NCI-H446 (cell line): ENCODE measurements at regions not wholly inside any gene's neighbourhood (a gene's known extent, or its start where the extent isn't known, plus 50 kb on each side); places are given as distances from the start of the nearest gene placed in this dataset.

Source experiments
- DNase-seq, 2 experiments: peaks; one replicate each; lab custom pipeline; 2025; lab: John Stamatoyannopoulos, UW

- no peak for DNase-seq
Measured at GRCh38 chr7:38002689-38003088, 82.2 kb downstream of the EPDR1 start.

GRCh38 chr7:38006559-38006958 is 86.1 kb downstream of the EPDR1 start:
- DNase-seq: no peak

GRCh38 chr7:38007096-38007495 is 86.7 kb downstream of the EPDR1 start:
- no peak for DNase-seq

- no peak for DNase-seq
Measured at GRCh38 chr7:38013246-38013645, 92.8 kb downstream of the EPDR1 start.

GRCh38 chr7:38016567-38016966 is 96.1 kb downstream of the EPDR1 start:
- DNase-seq: no peak

GRCh38 chr7:38017320-38017719 is 96.9 kb downstream of the EPDR1 start:
- DNase-seq: no peak

GRCh38 chr7:38020121-38020785 is 99.8 kb downstream of the EPDR1 start:
- DNase-seq: no peak

GRCh38 chr7:38021892-38022291 is 101.5 kb downstream of the EPDR1 start:
- no peak for DNase-seq

- no peak for DNase-seq
Measured at GRCh38 chr7:38025815-38026214, 105.4 kb downstream of the EPDR1 start.

GRCh38 chr7:38027884-38028455 is 107.5 kb downstream of the EPDR1 start:
- no peak for DNase-seq

GRCh38 chr7:38034062-38034908 is 113.8 kb downstream of the EPDR1 start:
- DNase-seq: no peak

- DNase-seq: no peak
Measured at GRCh38 chr7:38040831-38041230, 120.4 kb downstream of the EPDR1 start.

- no peak for DNase-seq
Measured at GRCh38 chr7:38049679-38050078, 128.4 kb upstream of the STARD3NL start.

- DNase-seq: no peak
Measured at GRCh38 chr7:38051311-38051710, 126.7 kb upstream of the STARD3NL start.

- DNase-seq: no peak
Measured at GRCh38 chr7:38051786-38052185, 126.3 kb upstream of the STARD3NL start.

GRCh38 chr7:38052786-38053185 is 125.3 kb upstream of the STARD3NL start:
- peak in 1 of 2 experiments; percentile 16 for DNase-seq

- DNase-seq: peak; percentile 24 to 66
Measured at GRCh38 chr7:38054199-38054598, 123.8 kb upstream of the STARD3NL start.

- DNase-seq: no peak
Measured at GRCh38 chr7:38057829-38058228, 120.2 kb upstream of the STARD3NL start.

GRCh38 chr7:38060116-38060515 is 117.9 kb upstream of the STARD3NL start:
- DNase-seq: no peak

- DNase-seq: no peak
Measured at GRCh38 chr7:38060637-38061036, 117.4 kb upstream of the STARD3NL start.

- peak; percentile 28 to 73 for DNase-seq
Measured at GRCh38 chr7:38066391-38066790, 111.7 kb upstream of the STARD3NL start.

GRCh38 chr7:38068461-38068860 is 109.6 kb upstream of the STARD3NL start:
- no peak for DNase-seq

GRCh38 chr7:38069052-38069451 is 109.0 kb upstream of the STARD3NL start:
- no peak for DNase-seq
